Mesenchymal stem cell (in vitro differentiated cells and primary cell): ENCODE measurements at regions not wholly inside any gene's neighbourhood (a gene's known extent, or its start where the extent isn't known, plus 50 kb on each side); places are given as distances from the start of the nearest gene placed in this dataset.

Experiments used
- DNase-seq: peaks from one replicate; pipeline ENCODE4 v3.0.0-alpha.2; 2013
- H2AFZ ChIP-seq: one replicate; pipeline ENCODE4 v1.6.1; 2013; ENCODE audit warnings: low read depth, mild to moderate bottlenecking, control low read depth, inconsistent platforms, low read length, moderate library complexity
- H2AK5ac ChIP-seq: 2 replicates; pipeline ENCODE4 v1.6.1; 2013; ENCODE audit warnings: low read length, moderate library complexity, mild to moderate bottlenecking, inconsistent platforms; ENCODE audit not compliant: severe bottlenecking
- H2BK120ac ChIP-seq: one replicate; pipeline ENCODE4 v1.6.1; 2013; ENCODE audit warnings: low read depth, mild to moderate bottlenecking, inconsistent platforms, low read length, moderate library complexity
- H2BK12ac ChIP-seq, 2 experiments: one replicate each; pipeline ENCODE4 v1.6.1; 2013; ENCODE audit warnings: inconsistent platforms in 2 of 2, low read length in 2 of 2, mild to moderate bottlenecking in 2 of 2, moderate library complexity in 2 of 2, control low read depth in 1 of 2
- H2BK15ac ChIP-seq: one replicate; pipeline ENCODE4 v1.6.1; 2013; ENCODE audit warnings: mild to moderate bottlenecking, low read depth, inconsistent platforms; ENCODE audit not compliant: poor library complexity, severe bottlenecking
- H2BK5ac ChIP-seq: 2 replicates; pipeline ENCODE4 v1.6.1; 2013; ENCODE audit warnings: low read depth, mild to moderate bottlenecking, low read length, control low read depth, inconsistent platforms; ENCODE audit not compliant: poor library complexity, severe bottlenecking
- H3K14ac ChIP-seq, 2 experiments: one replicate each; pipeline ENCODE4 v1.6.1; 2013; ENCODE audit warnings: inconsistent platforms in 2 of 2, low read length in 2 of 2, control low read depth in 1 of 2, mild to moderate bottlenecking in 1 of 2, moderate library complexity in 1 of 2
- H3K18ac ChIP-seq, 2 experiments: one replicate each; pipeline ENCODE4 v1.6.1; 2013; ENCODE audit warnings: inconsistent platforms in 2 of 2, low read length in 2 of 2, control low read depth in 1 of 2, low read depth in 1 of 2, mild to moderate bottlenecking in 1 of 2
- H3K23ac ChIP-seq, 2 experiments: one replicate each; pipeline ENCODE4 v1.6.1; 2013; ENCODE audit warnings: inconsistent platforms in 2 of 2, low read length in 2 of 2, mild to moderate bottlenecking in 2 of 2, moderate library complexity in 2 of 2, control low read depth in 1 of 2
- H3K27ac ChIP-seq: 2 replicates; pipeline ENCODE4 v1.5.1; 2013; ENCODE audit warnings: mild to moderate bottlenecking, moderate library complexity, low read length, control low read depth, inconsistent platforms; ENCODE audit not compliant: poor library complexity, severe bottlenecking
- H3K27me3 ChIP-seq, 2 experiments: 2 replicates each; pipeline versions ENCODE4 v1.6.1 to v1.7.0; 2013; ENCODE audit warnings: low read length in 2 of 2, mild to moderate bottlenecking in 2 of 2, moderate library complexity in 2 of 2, control low read depth in 1 of 2, inconsistent platforms in 1 of 2; ENCODE audit not compliant: control insufficient read depth in 1 of 2, insufficient read depth in 1 of 2
- H3K36me3 ChIP-seq, 2 experiments: 2 replicates each; pipeline versions ENCODE4 v1.6.1 to v1.7.0; 2013; ENCODE audit warnings: low read length in 2 of 2, control low read depth in 1 of 2, inconsistent platforms in 1 of 2, low read depth in 1 of 2, mild to moderate bottlenecking in 1 of 2; ENCODE audit not compliant: insufficient read depth in 2 of 2, control insufficient read depth in 1 of 2
- H3K4ac ChIP-seq, 2 experiments: one replicate each; pipeline ENCODE4 v1.6.1; 2013; ENCODE audit warnings: inconsistent platforms in 2 of 2, low read length in 2 of 2, mild to moderate bottlenecking in 2 of 2, moderate library complexity in 2 of 2, control low read depth in 1 of 2, low read depth in 1 of 2
- H3K4me1 ChIP-seq: 2 replicates; pipeline ENCODE4 v1.6.1; 2013; ENCODE audit warnings: low read depth, low read length, control low read depth; ENCODE audit not compliant: control insufficient read depth, insufficient read depth
- H3K4me2 ChIP-seq: 2 replicates; pipeline ENCODE4 v1.6.1; 2013; ENCODE audit warnings: low read length, mild to moderate bottlenecking, inconsistent platforms; ENCODE audit not compliant: poor library complexity, severe bottlenecking
- H3K4me3 ChIP-seq, 2 experiments: 2 replicates each; pipeline versions ENCODE4 v1.5.1 to v1.7.0; 2013; ENCODE audit warnings: low read length in 2 of 2, mild to moderate bottlenecking in 2 of 2, control low read depth in 1 of 2, low read depth in 1 of 2; ENCODE audit not compliant: insufficient read depth in 1 of 2
- H3K79me1 ChIP-seq: replicated peaks from 2 replicates; pipeline ENCODE4 v1.6.1; 2013; ENCODE audit warnings: mild to moderate bottlenecking, control low read depth, low read length, inconsistent platforms; ENCODE audit not compliant: poor library complexity, severe bottlenecking
- H3K9ac ChIP-seq: 2 replicates; pipeline ENCODE4 v1.7.0; 2013; ENCODE audit warnings: mild to moderate bottlenecking, low read length, moderate library complexity
- H3K9me3 ChIP-seq: 2 replicates; pipeline ENCODE4 v1.7.0; 2013; ENCODE audit warnings: mild to moderate bottlenecking, low read length; ENCODE audit not compliant: control insufficient read depth
- H4K8ac ChIP-seq: one replicate; pipeline ENCODE4 v1.6.1; 2013; ENCODE audit warnings: inconsistent platforms, mild to moderate bottlenecking, low read length, moderate library complexity
- H4K91ac ChIP-seq: one replicate; pipeline ENCODE4 v1.6.1; 2013; ENCODE audit warnings: mild to moderate bottlenecking, low read length, inconsistent platforms
- WGBS: methylation state at CpG from one replicate; pipeline ENCODE4 v1.1.7; 2013; ENCODE audit warnings: mixed read lengths; 5-methylcytosine and 5-hydroxymethylcytosine counted together

- no peaks in the 10 kb centered on the region for H3K36me3 ChIP-seq
- no peak overlapping the region for H3K23ac ChIP-seq
- no peaks in the 10 kb centered on the region for H3K9me3 ChIP-seq
- H3K4me2 ChIP-seq, result no peak overlapping the region
- no peak for DNase-seq
- H2BK15ac ChIP-seq, result no peak overlapping the region
- no peak overlapping the region for H2BK12ac ChIP-seq
- no peak overlapping the region for H4K8ac ChIP-seq
- H3K4me1 ChIP-seq, result no peaks in the 10 kb centered on the region
- no peak overlapping the region for H4K91ac ChIP-seq
- H2BK5ac ChIP-seq, result no peak overlapping the region
- no peak overlapping the region for H2BK120ac ChIP-seq
- no peak overlapping the region for H3K18ac ChIP-seq
- H3K14ac ChIP-seq, result no peak overlapping the region
- H3K79me1 ChIP-seq, result no peaks in the 10 kb centered on the region
- H2AK5ac ChIP-seq, result no peak overlapping the region
- H2AFZ ChIP-seq, result no peak overlapping the region
- no CpG with 5 or more reads among the region's 2 CpGs for WGBS
- H3K4ac ChIP-seq, result no peak overlapping the region
- H3K27ac ChIP-seq, result no peak overlapping the region
- no peak overlapping the region for H3K9ac ChIP-seq
- H3K4me3 ChIP-seq, result no peak overlapping the region
- no peaks in the 10 kb centered on the region for H3K27me3 ChIP-seq
Measured at GRCh38 chr4:30181918-30182317, 538.3 kb upstream of the PCDH7 start.

- DNase-seq, result no peak
- Histone ChIP-seq H2BK12ac (no peak overlapping the region), H3K4me2 (no peak overlapping the region), H3K23ac (no peak overlapping the region), H3K14ac (no peak overlapping the region), H4K8ac (no peak overlapping the region), H3K36me3 (no peaks in the 10 kb centered on the region), H3K4me3 (no peak overlapping the region), H4K91ac (no peak overlapping the region), H3K79me1 (no peaks in the 10 kb centered on the region), H2BK120ac (no peak overlapping the region), H3K27ac (no peak overlapping the region), H3K4ac (no peak overlapping the region), H2BK15ac (no peak overlapping the region), H2BK5ac (no peak overlapping the region), H3K9me3 (no peaks in the 10 kb centered on the region), H3K18ac (no peak overlapping the region), H3K27me3 (no peaks in the 10 kb centered on the region), H2AK5ac (no peak overlapping the region), H2AFZ (no peak overlapping the region), H3K4me1 (no peaks in the 10 kb centered on the region), H3K9ac (no peak overlapping the region)
- WGBS, result no CpG with 5 or more reads among the region's 2 CpGs
Measured at GRCh38 chr4:30182786-30183185, 537.4 kb upstream of the PCDH7 start.

DNA sequence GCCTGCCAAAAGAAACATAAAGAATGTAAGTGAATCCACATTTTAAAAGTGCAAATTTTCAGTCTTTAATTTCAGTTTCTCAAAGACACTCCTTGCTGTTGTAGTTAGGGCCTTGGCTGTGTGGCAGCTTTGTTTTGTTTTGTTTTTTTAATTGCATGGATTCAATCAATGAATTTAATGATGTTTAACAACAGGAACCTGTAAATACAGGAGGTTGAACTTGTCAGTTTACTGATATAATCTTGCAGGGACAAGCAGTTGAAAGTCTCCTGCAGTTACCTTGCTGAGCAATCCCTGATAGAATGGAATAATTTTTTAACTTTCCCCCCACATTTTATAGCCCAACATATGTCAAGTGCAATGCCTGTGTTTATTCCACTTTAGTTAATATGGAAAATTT lies 528.3 kb upstream of the PCDH7 start:
- Histone ChIP-seq H3K4me1 (no peaks in the 10 kb centered on the region), H3K36me3 (no peaks in the 10 kb centered on the region), H3K27me3 (no peaks in the 10 kb centered on the region), H3K14ac (no peak overlapping the region), H3K9me3 (no peaks in the 10 kb centered on the region), H3K9ac (no peak overlapping the region), H4K91ac (no peak overlapping the region), H2BK12ac (no peak overlapping the region), H3K23ac (no peak overlapping the region), H3K4me3 (no peak overlapping the region), H3K27ac (no peak overlapping the region), H3K79me1 (no peaks in the 10 kb centered on the region), H2BK5ac (no peak overlapping the region), H3K4ac (no peak overlapping the region), H2AFZ (no peak overlapping the region), H2AK5ac (no peak overlapping the region), H2BK15ac (no peak overlapping the region), H3K18ac (no peak overlapping the region), H3K4me2 (no peak overlapping the region), H2BK120ac (no peak overlapping the region), H4K8ac (no peak overlapping the region)
- DNase-seq, result no peak

DNA sequence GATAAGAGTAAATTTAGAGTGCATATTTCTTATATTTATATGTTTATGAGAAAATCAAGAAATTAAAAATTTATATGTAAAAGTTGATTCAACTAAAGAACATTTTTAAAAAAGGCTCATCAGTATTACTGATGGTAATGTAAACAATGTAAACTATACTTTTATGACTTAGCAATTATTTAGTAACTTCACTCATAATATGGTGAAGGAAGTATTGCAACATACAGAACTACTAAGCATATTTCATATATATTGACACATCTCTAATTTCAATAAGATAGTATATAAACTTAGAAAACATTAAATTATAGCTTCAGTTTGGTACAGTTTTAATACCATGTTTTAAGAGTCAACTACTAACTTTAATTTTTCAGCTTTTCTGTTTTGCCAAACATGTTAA lies 512.8 kb upstream of the PCDH7 start:
- H3K9ac ChIP-seq, result no peak overlapping the region
- no peak overlapping the region for H4K8ac ChIP-seq
- no peaks in the 10 kb centered on the region for H3K79me1 ChIP-seq
- H2AFZ ChIP-seq, result no peak overlapping the region
- H3K27me3 ChIP-seq, result no peaks in the 10 kb centered on the region
- H3K36me3 ChIP-seq, result no peaks in the 10 kb centered on the region
- no peak overlapping the region for H3K27ac ChIP-seq
- H3K4me3 ChIP-seq, result no peak overlapping the region
- no peak overlapping the region for H2BK12ac ChIP-seq
- H2BK15ac ChIP-seq, result no peak overlapping the region
- H4K91ac ChIP-seq, result no peak overlapping the region
- H2AK5ac ChIP-seq, result no peak overlapping the region
- no peak for DNase-seq
- H2BK120ac ChIP-seq, result no peak overlapping the region
- H3K18ac ChIP-seq, result no peak overlapping the region
- no peak overlapping the region for H3K4me2 ChIP-seq
- no peak overlapping the region for H3K4ac ChIP-seq
- no peak overlapping the region for H3K23ac ChIP-seq
- H3K9me3 ChIP-seq, result peaks cover 24% of the 10 kb centered on the region
- no peak overlapping the region for H2BK5ac ChIP-seq
- peaks cover 1% of the 10 kb centered on the region for H3K4me1 ChIP-seq
- H3K14ac ChIP-seq, result no peak overlapping the region
